RWPE2 (cell line): ENCODE measurements at regions not wholly inside any gene's neighbourhood (a gene's known extent, or its start where the extent isn't known, plus 50 kb on each side); places are given as distances from the start of the nearest gene placed in this dataset.
"Not testable (repeated sequence)": the region's sequence is repeated elsewhere in the genome, so short reads cannot be mapped to it uniquely, and the experiment has no call there.

ENCODE experiments used
- ATAC-seq: fragments of 200-7000 bp; cut with Tn5 transposase; 3 replicates; pipeline ENCODE4 v1.9.1; 2021; ENCODE audit warnings: low read depth
- DNase-seq: peaks from one replicate; pipeline ENCODE4 v3.0.0-alpha.2; 2020; ENCODE audit warnings: low spot score
- H3K27ac ChIP-seq: fragments of 450-650 bp; 2 replicates; pipeline ENCODE4 v1.5.1; 2017; ENCODE audit warnings: mild to moderate bottlenecking; ENCODE audit not compliant: poor library complexity, severe bottlenecking
- H3K27me3 ChIP-seq: fragments of 250-450 bp; sonication (Bioruptor Pico); 2 replicates; pipeline ENCODE4 v1.5.1; 2021; ENCODE audit warnings: mild to moderate bottlenecking, moderate library complexity; ENCODE audit not compliant: insufficient read depth, poor library complexity, severe bottlenecking
- H3K36me3 ChIP-seq: fragments of 250-450 bp; sonication (Bioruptor Pico); 2 replicates; pipeline ENCODE4 v1.5.1; 2020; ENCODE audit warnings: low read depth, mild to moderate bottlenecking, moderate library complexity
- H3K4me1 ChIP-seq: fragments of 250-450 bp; sonication (Bioruptor Pico); 2 replicates; pipeline ENCODE4 v1.5.1; 2021; ENCODE audit warnings: mild to moderate bottlenecking, moderate library complexity; ENCODE audit not compliant: insufficient read depth, poor library complexity, severe bottlenecking
- H3K4me3 ChIP-seq: fragments of 250-450 bp; sonication (Bioruptor Pico); 2 replicates; pipeline ENCODE4 v1.5.1; 2021; ENCODE audit warnings: mild to moderate bottlenecking, moderate library complexity; ENCODE audit not compliant: severe bottlenecking
- H3K9me3 ChIP-seq: fragments of 250-450 bp; sonication (Bioruptor Pico); 2 replicates; pipeline ENCODE4 v1.5.1; 2021; ENCODE audit warnings: mild to moderate bottlenecking, moderate library complexity; ENCODE audit not compliant: severe bottlenecking
- CTCF ChIP-seq: fragments of 450-650 bp; IDR thresholded peaks from one replicate; pipeline ENCODE4 v1.5.1; 2017; ENCODE audit warnings: mild to moderate bottlenecking, moderate library complexity; ENCODE audit not compliant: poor library complexity, severe bottlenecking

GRCh38 chr7:131995324-131995723 is 438.9 kb upstream of the PODXL start:
- no peak overlapping the region for H3K27ac ChIP-seq
- H3K27me3 ChIP-seq: no peaks in the 10 kb centered on the region
- ATAC-seq: no peak
- TF ChIP-seq CTCF: no peak
- H3K36me3 ChIP-seq: no peaks in the 10 kb centered on the region
- no peak overlapping the region for H3K4me3 ChIP-seq
- DNase-seq: no peak
- no peaks in the 10 kb centered on the region for H3K9me3 ChIP-seq
- no peaks in the 10 kb centered on the region for H3K4me1 ChIP-seq

- DNase-seq, H3K36me3 ChIP-seq, H3K4me1 ChIP-seq, H3K27ac ChIP-seq, H3K9me3 ChIP-seq, ATAC-seq, H3K4me3 ChIP-seq, H3K27me3 ChIP-seq: not testable (repeated sequence)
These were observed 424.6 kb upstream of the PODXL start for GRCh38 chr7:131981069-131981468.

DNA sequence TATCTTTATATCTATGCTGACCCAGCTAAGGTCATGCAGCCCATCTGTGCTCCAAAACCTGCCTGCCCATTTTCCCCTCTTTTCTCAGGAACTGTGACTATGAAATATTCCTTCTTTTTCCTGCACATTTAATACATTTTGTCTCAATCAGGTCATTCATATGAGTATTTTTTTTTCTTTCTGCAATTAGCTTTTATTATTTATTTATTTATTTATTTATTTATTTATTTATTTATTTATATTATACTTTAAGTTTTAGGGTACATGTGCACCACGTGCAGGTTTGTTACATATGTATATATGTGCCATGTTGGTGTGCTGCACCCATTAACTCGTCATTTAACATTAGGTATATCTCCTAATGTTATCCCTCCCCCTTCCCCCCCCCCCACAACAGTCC is 421.7 kb upstream of the PODXL start:
- not testable (repeated sequence) for ATAC-seq, H3K36me3 ChIP-seq, H3K4me3 ChIP-seq, H3K9me3 ChIP-seq, H3K4me1 ChIP-seq, H3K27ac ChIP-seq, H3K27me3 ChIP-seq, DNase-seq

DNA sequence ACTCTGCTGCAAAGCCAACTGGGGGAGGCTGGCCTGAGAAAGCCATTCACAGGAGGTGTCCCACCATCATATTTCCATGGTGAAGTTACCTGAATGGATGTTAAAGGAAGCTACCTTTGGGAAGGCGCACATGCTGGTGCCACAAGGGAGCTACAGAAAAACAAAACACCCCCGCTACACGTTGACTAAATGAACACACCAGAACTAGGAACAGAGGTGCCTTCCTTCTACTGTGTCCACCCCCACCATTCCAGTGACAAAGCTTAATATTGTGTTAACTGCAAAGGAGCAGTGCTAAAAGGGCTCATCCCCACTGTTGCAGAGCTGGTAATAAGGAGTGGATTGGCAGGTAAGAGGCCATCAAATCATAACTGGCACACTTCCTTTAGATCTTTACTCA is 420.0 kb upstream of the PODXL start:
- no peaks in the 10 kb centered on the region for H3K4me1 ChIP-seq
- no peaks in the 10 kb centered on the region for H3K36me3 ChIP-seq
- no peak for TF ChIP-seq CTCF
- no peak overlapping the region for H3K27ac ChIP-seq
- ATAC-seq: no peak
- H3K27me3 ChIP-seq: no peaks in the 10 kb centered on the region
- no peaks in the 10 kb centered on the region for H3K9me3 ChIP-seq
- no peak for DNase-seq
- H3K4me3 ChIP-seq: no peak overlapping the region

GRCh38 chr7:131974671-131975070 is 418.2 kb upstream of the PODXL start:
- H3K4me1 ChIP-seq: no peaks in the 10 kb centered on the region
- H3K9me3 ChIP-seq: no peaks in the 10 kb centered on the region
- H3K27ac ChIP-seq: no peak overlapping the region
- H3K4me3 ChIP-seq: no peak overlapping the region
- no peaks in the 10 kb centered on the region for H3K36me3 ChIP-seq
- DNase-seq (no peak), ATAC-seq (no peak)
- no peaks in the 10 kb centered on the region for H3K27me3 ChIP-seq
- TF ChIP-seq CTCF: no peak

GRCh38 chr7:131972251-131972650 is 415.8 kb upstream of the PODXL start:
- Histone ChIP-seq H3K4me3 (no peak overlapping the region), H3K27ac (no peak overlapping the region), H3K27me3 (no peaks in the 10 kb centered on the region), H3K9me3 (no peaks in the 10 kb centered on the region), H3K4me1 (no peaks in the 10 kb centered on the region), H3K36me3 (no peaks in the 10 kb centered on the region)
- TF ChIP-seq CTCF: no peak
- no peak for ATAC-seq
- no peak for DNase-seq
